ENCODE measurements at regions not wholly inside any gene's neighbourhood (a gene's known extent, or its start where the extent isn't known, plus 50 kb on each side); places are given as distances from the start of the nearest gene placed in this dataset.
"Not testable (repeated sequence)": the region's sequence is repeated elsewhere in the genome, so short reads cannot be mapped to it uniquely, and the experiment has no call there.

DNA sequence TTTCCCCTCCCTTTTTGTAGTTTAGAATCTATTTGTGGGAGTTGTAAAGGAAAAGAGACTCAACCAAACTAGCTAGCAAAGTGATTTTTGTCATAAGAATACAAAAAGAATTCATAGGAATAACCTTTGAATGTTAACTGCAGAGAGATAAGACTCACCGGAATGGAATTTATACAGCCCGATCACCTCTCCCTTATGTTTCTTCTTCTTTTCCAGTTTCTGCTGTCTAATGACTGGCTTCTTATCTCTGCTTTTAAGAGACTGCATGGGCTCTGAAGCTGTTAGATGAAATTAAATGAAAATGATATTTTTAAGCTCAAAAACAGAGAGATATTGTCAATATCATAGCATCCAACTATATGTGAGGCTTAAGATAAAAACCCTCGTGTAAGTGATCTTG is 1095.9 kb downstream of the REEP3 start:
- intact Hi-C loops (cut with micrococcal nuclease) = no loop called here

DNA sequence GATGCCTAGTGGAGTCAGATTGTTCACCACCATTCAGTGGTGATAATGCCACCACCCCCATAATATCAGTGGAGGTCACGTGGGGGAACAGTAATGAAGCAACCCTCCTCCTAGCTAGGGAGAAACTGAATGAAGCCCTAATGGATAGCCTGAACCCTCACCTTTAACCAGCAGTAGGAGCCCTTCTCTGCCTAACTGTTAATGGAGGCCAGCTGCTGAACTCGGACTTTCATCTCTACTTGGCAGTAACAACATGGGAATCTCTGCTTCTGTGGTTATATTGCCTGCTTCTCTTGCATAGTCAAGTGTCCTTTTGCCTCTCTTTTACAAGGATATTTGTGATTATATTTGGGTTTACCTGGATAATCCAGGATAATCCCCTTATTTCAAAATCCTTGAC is 1097.9 kb downstream of the REEP3 start:
- DNase-seq = no peak
- intact Hi-C loops (cut with micrococcal nuclease) = no loop called here
- ATAC-seq = no peak

More for the DNA sequence above, 1095.9 kb downstream of the REEP3 start:
- no peak for ATAC-seq
- no peak for DNase-seq

DNA sequence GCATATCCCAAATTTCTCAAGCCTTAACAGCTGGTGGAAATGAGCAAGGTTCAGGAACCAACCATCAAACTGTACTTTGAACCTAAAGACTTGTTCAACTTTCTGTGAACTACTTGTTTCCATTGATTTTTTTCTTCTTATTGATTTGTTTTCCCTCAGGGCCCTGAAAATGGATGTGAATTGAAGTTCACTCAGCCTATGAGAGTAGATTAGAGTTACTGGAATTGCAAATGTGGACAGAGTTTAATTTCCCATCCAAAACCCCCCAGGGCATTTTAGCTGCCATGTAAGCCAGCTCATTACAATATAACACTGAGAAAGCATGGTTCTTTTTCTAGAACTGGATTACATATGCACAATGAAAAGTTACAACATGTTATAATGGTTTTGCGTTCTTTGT is 1105.7 kb downstream of the REEP3 start:
- DNase-seq (no peak), ATAC-seq (no peak)

DNA sequence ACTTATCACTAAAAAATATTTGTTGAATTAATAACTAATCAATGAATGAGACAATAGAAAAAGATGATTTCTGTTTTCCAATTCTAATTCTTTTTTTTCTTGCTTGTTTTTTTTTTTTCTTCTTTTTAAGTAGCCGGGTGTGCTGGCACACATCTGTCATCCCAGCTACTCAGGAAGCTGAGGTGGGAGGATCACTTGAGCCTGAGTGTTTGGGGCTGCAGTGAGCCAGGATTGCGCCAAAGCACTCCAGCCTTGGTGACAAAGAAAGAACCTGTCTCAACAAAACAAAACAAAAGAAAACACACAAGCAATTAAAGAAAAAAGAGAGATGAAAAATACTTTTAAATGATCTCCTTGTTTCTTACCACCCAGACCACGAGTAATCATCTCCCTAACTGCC is 1109.3 kb downstream of the REEP3 start:
- DNase-seq (no peak), ATAC-seq (no peak)
- intact Hi-C loops (cut with micrococcal nuclease) = no loop called here

More for the DNA sequence above, 1105.7 kb downstream of the REEP3 start:
- intact Hi-C loops (cut with micrococcal nuclease) = no loop called here

DNA sequence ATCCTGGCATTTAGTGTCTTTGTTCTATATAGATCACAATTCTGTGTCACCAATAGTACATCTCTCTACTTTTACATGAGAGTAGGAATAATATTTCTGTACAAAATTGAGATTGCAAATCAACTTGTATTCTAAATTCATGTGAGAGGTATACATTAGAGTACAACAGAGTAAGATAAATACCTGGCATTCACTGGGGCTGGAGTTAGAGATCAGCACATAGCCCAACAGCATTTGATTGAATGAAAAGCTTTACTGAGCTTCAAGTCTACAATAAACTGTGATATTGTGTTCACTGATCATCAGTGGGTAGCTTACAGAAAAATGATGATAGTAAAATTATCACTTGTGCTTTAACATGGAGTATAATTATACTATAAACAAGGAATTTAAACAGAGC is 1114.7 kb downstream of the REEP3 start:
- DNase-seq (no peak), ATAC-seq (no peak)
- intact Hi-C loops (cut with micrococcal nuclease) = no loop called here

DNA sequence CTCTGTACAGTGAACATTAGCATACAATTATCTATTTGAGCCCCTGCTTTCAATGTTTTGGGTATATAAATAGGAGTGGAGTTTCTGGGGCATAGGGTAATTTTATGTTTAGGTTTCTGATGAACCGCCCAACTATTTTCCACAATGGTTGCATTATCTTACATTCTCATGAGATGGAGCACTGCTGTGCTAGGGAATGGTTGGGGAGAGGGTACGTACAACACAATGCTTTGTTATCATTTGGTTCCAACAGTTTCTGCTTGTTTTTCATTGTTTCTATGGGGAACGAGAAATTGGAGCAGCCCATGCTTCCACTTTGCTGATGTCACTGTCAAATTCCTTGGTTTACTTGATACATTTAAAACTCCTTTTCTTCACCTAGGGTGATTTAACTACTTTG is 1115.3 kb downstream of the REEP3 start:
- ATAC-seq (no peak), DNase-seq (no peak)
- intact Hi-C loops (cut with micrococcal nuclease) = no loop called here

DNA sequence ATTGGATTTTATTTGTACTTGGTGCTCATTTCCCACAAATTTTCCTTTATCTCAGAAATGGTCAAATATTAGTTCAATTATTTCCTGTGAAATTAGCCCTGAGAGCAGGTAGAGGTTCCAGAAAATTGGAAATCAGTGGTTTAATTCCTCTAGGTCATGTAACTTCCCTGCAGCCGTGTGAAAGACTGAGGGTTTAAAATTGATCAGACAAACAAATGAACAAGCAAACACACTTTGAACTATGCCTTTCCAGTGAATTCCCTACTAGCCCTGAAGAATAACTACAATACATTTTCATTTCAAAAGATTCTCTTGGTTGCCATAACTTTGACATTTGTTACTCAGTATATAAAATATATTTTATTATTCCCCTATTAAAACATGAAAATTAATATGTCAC is 1116.7 kb downstream of the REEP3 start:
- ATAC-seq = no peak
- DNase-seq = no peak
- intact Hi-C loops (cut with micrococcal nuclease) = no loop called here

DNA sequence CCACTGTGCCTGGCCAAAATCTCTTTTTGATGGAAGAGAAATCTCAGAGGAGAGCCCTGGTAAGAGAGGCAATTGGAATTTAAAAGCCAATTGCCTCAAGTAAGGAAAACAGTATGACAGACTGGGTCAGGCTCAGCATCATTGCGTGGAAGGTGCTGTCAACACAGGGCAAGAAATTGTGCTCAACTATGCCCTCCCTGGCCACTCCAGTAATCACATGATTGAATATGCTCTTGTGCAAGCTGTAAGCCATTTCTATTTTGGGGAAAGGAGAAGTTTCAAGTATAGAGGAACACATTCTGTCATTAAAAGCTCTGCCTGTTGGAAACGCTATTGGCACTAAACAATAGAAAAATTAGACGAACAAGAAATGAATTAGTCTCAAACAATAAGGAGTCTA is 1127.7 kb downstream of the REEP3 start:
- intact Hi-C loops (cut with micrococcal nuclease) = no loop called here
- ATAC-seq = no peak
- DNase-seq = no peak

DNA sequence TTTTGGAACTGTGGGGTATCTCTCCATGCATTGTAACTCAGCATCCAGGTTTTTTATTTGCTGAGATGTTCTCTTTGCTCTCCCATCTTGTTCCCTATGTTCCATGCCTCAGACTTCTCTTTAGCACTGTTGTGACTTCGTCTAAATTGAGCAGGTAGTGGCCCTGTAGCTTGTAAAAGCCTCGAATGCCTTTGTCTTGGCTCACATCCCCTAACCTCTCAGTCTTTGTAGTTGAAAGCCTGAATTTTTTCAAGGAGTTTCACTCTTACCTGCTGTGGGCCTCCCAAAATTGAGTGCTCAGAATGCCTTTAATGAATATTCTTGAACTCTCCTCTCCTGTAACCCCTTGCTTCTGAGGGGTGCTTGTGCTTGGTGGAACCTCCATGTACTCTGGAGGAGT is 1137.3 kb downstream of the REEP3 start:
- intact Hi-C loops (cut with micrococcal nuclease) = no loop called here
- ATAC-seq (no peak), DNase-seq (no peak)

DNA sequence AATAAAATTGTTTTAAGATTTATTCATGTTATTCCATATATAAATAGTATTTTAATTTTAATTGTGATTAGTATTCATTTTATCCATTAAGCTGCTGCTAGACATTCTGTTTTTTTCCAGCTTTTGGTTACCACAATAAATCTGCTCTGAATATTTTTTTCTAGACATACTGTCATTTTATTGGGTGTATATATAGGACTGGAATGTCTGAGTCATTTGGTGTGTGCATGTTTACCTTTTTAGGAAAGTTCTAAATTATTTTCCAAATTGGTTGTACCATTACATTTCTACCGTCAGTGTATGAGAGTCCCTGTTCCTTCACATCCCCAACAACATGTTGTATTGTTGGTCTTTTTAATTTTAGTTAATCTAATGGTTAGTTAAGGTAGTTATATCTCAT is 1138.1 kb downstream of the REEP3 start:
- intact Hi-C loops (cut with micrococcal nuclease) = no loop called here
- DNase-seq = no peak
- no peak for ATAC-seq

DNA sequence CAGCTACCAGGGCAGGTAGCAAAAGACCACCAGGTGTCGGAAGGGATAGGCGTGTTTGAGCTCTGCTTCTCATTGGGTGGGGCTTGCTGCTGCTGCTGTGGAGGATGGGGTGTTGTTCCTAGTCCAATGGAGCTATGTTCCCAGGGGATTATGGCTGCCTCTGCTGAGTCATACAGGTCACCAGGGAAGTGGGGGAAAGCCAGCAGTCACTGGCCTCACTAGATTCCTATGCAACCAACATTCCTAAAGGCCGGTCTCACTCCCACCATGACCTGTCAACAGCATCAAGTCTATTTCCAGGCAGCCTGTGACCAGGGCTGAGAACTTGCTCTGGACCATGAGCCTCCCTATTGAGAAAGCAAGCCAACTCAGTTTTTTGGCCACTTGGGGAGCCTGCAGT is 1160.8 kb downstream of the REEP3 start:
- ATAC-seq (no peak), DNase-seq (no peak)
- intact Hi-C loops (cut with micrococcal nuclease) = no loop called here

DNA sequence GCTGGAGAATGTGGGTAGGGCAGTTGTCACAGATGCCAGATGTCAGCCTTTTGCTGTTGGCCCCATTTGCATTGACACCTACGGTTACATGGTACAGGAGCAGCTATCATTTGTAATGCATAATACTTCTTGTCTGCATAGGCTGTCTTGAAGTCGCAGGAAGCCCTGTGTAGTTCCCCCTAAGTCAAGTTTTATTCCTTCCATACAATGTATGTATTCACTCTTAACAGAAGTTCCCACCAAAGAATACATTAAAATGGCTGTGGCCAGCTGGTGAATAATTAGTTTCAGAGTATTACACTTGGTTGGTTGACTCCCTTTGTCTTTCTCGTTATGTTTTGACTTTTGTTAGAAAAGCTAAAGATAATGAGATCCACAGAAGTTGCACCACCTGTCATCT is 1169.0 kb downstream of the REEP3 start:
- no peak for DNase-seq
- intact Hi-C loops (cut with micrococcal nuclease) = no loop called here
- no peak for ATAC-seq

DNA sequence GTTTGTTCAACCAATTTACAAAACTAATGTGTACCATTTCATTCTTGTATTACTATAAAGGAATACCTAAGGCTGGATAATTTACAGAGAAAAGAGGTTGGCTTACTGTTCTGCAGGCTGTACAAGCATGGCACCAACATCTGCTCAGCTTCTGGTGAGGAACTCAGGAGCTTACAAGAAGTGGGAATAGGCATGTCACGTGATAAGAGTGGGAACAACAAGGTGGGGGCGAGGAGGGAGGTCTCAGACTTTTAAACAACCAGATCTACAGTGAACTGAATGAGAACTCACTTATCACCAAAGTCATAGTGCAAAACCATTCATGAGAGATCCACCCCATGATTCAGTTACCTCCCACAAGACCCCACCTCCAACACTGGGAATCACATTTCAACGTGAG is 1178.0 kb downstream of the REEP3 start:
- ATAC-seq = no peak
- no peak for DNase-seq
- intact Hi-C loops (cut with micrococcal nuclease) = no loop called here

DNA sequence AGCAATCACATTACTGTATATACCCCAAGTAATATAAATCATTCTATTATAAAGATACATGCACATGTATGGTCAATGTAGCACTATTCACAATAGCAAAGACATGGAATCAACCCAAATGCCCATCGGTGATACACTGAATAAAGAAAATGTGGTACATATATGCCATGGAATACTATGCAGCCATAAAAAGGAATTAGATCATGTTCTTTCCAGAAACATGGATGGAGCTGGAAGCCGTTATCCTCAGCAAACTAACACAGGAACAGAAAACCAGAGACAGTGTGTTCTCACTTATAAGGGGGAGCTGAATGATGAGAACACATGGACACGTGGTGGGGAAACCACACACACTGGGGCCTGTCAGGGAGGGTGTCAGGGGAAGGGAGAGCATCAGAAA is 1180.9 kb downstream of the REEP3 start:
- ATAC-seq; intact Hi-C loops (cut with micrococcal nuclease); DNase-seq: not testable (repeated sequence)

DNA sequence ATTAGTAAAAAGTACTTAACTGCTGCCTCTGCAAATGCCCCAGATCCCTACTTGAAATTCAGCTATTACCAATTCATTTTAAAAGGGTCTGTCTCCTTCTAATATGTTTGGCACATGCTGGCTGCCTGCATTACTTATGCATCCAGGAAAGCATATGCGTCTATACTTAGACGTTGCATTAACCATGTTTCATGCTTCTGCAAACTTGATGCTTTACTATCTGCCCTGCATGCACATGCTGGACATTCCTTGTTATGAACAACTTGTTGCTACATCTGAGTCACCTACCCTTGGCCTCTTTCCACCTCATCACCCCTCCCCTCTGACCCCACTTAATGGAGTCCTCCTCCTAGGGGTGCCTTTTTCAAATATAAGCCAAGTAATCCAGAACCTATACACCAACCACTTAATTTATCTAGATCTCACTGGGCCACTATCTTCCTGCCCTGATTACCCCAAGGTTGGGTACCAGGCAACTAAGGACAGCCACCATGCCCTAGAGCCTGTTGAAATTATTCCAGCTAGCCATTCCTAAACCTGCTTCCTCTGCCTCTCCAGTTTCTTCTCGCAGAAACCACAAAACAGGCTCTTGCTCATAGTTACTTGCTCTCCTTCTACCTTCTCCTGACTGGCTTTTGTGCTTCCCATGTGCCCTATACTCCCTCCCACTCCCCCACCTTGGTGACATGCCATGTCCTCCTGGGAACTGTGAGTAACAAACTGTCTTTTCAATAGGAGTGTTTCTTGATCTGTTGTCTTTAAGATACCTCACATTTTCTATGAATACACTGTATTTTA is 1187.9 kb downstream of the REEP3 start:
- ATAC-seq = no peak
- intact Hi-C loops (cut with micrococcal nuclease) = no loop called here
- no peak for DNase-seq

DNA sequence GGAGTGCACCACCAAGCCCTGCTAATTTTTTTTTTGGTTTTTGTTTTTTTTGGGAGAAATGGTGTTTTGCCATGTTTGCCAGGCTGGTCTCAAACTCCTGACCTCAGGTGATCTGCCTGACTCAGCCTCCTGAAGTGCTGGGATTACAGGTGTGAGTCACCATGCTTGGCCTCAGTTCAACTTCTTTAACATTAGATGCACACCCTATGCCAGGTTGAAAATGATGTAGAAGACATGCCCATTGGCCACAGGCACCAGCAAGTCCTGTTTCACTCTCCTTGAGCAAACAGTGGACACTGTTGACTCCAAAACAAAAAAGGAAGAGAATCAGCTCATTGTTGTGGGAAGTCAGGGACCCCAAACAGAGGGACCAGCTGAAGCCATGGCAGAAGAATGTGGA is 1205.3 kb downstream of the REEP3 start:
- ATAC-seq (no peak), DNase-seq (no peak)
- intact Hi-C loops (cut with micrococcal nuclease) = no loop called here

DNA sequence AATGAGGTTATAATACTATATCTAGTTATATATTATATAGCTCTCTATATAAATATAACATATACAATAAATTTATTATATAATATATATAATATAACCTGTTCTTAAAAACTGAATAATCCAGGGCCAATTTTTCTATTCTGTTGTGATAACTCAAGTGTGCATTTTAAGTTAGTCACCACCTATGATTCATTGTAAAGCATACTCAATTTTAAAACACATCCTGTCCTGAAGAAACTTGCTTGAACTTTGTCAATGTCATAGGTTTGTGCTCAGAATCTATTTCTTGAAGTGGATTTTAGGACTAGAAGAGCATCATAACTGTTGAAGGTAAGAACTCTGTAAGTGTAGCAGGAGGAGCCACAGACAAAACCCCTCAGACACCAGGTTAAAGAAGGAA is 1209.8 kb downstream of the REEP3 start:
- intact Hi-C loops (cut with micrococcal nuclease) = no loop called here
- DNase-seq = no peak
- ATAC-seq = no peak

DNA sequence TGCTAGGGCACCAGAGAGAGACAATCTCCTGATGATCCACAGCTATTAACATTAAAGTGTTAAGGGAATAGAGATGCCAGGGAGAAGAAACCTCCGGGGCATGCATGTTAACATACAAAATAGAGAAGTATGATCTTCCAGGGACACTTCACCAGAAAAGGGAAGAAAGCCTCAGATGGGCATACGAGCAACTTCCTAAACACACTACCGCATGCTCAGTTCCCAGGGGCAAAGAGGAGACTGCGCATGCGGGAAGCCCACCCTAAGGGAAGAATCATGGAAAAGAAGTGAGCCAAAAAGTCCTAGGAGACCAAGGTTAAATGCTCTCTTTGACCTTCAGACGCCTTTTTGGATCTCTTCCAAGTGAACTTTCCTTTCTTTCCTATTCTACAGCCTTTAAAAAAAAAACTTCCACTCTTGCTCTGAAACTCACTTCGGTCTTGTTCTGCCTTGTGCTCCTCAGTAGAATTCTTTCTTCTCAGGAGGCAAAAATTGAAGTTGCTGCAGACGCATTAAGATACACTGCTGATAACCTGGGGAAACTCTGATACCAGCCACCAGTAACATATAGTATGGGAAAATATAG is 1211.3 kb downstream of the REEP3 start:
- DNase-seq (no peak), ATAC-seq (no peak)
- intact Hi-C loops (cut with micrococcal nuclease) = no loop called here

DNA sequence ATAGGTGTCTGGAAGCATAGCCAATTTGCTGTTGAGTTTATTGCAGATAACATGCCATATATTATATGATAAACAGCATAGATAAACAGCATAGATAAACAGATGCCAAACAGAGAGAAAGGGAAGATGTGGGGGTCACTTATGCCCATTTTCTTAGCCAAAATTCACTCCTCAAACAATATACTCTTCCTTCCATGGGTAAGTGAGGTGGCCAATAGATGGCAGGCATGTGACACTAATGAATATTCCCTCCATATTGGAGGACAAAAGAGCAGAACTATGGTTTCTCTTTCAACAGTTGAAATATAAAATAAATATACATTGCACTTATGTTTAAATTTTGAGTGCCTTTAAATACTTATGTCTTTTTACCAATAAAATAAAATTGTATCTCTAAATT is 1212.8 kb downstream of the REEP3 start:
- DNase-seq (no peak), ATAC-seq (no peak)
- intact Hi-C loops (cut with micrococcal nuclease) = no loop called here

DNA sequence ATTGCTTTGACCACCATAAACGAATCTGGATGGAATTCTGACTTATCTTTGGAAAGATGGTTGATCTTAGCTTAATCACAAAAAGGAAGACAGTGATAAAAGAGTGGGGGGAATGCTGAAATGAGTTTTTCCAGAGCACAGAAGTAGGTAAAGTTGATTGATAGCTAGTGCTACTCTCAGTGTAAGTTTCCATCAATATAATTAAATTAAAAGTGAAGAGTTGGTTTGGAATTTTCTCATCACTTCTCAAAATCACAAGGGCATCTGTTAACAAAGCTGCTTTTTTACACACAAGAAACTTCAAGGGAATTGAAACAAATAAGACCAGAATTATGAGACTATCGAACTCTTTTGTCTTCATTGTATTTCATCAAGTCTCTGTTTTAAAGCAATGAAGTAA is 1217.3 kb downstream of the REEP3 start:
- ATAC-seq = no peak
- DNase-seq = no peak
- intact Hi-C loops (cut with micrococcal nuclease) = no loop called here

DNA sequence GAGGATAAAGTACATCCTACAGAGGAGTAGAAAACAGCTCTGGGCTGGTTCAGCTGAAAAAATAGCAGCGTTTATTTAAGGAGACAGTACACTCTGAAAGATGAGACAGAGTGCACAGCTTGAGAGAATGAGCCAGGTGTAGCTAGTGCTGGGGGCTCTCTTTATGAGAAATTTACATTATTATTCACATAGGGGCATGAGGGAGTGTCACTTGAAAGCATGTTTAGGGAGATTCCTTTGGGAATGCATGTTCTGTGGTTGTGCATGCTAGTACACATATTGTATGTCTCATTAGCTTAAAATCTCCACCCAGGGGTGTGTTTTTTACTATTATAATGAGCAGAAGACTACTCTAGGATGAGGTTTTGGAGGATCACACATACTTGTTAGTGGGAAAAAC is 1224.4 kb downstream of the REEP3 start:
- intact Hi-C loops (cut with micrococcal nuclease) = no loop called here
- ATAC-seq = no peak
- DNase-seq = no peak

Measured in left ventricle myocardium superior (tissue), 1 donor.